GM19023 (cell line): ENCODE measurements at regions not wholly inside any gene's neighbourhood (a gene's known extent, or its start where the extent isn't known, plus 50 kb on each side); places are given as distances from the start of the nearest gene placed in this dataset.
"Not testable (repeated sequence)": the region's sequence is repeated elsewhere in the genome, so short reads cannot be mapped to it uniquely, and the experiment has no call there.

Source experiments
- ATAC-seq: cut with Tn5 transposase; IDR thresholded peaks from one replicate; pipeline ENCODE4 v1.9.1; 2021; ENCODE audit warnings: mild to moderate bottlenecking, moderate library complexity; ENCODE audit not compliant: unreplicated experiment

- no peak for ATAC-seq
These were observed 135.0 kb downstream of the RALA start for GRCh38 chr7:39758234-39758970.

- no peak for ATAC-seq
These were observed 138.1 kb downstream of the RALA start for GRCh38 chr7:39761449-39761848.

GRCh38 chr7:39762466-39762865 is 139.1 kb downstream of the RALA start:
- ATAC-seq, result not testable (repeated sequence)

- not testable (repeated sequence) for ATAC-seq
These were observed 139.5 kb downstream of the RALA start for GRCh38 chr7:39762881-39763280.

GRCh38 chr7:39765833-39766232 is 142.5 kb downstream of the RALA start:
- not testable (repeated sequence) for ATAC-seq

- not testable (repeated sequence) for ATAC-seq
These were observed 145.1 kb downstream of the RALA start for GRCh38 chr7:39768439-39768838.

GRCh38 chr7:39774341-39774851 is 151.0 kb downstream of the RALA start:
- not testable (repeated sequence) for ATAC-seq

- ATAC-seq, result not testable (repeated sequence)
These were observed 158.2 kb downstream of the RALA start for GRCh38 chr7:39781557-39781956.

- ATAC-seq, result not testable (repeated sequence)
These were observed 163.1 kb downstream of the RALA start for GRCh38 chr7:39786440-39786839.

- ATAC-seq, result not testable (repeated sequence)
These were observed 159.0 kb upstream of the CDK13 start for GRCh38 chr7:39791035-39791434.

- not testable (repeated sequence) for ATAC-seq
These were observed 158.1 kb upstream of the CDK13 start for GRCh38 chr7:39791911-39792310.

GRCh38 chr7:39793026-39793425 is 157.0 kb upstream of the CDK13 start:
- not testable (repeated sequence) for ATAC-seq

- ATAC-seq, result not testable (repeated sequence)
These were observed 156.2 kb upstream of the CDK13 start for GRCh38 chr7:39793851-39794250.

GRCh38 chr7:39796947-39797346 is 153.1 kb upstream of the CDK13 start:
- ATAC-seq, result not testable (repeated sequence)

- not testable (repeated sequence) for ATAC-seq
These were observed 152.0 kb upstream of the CDK13 start for GRCh38 chr7:39798077-39798476.

- no peak for ATAC-seq
These were observed 141.1 kb upstream of the CDK13 start for GRCh38 chr7:39808796-39809481.

GRCh38 chr7:39810204-39810642 is 139.8 kb upstream of the CDK13 start:
- ATAC-seq, result no peak

- no peak for ATAC-seq
These were observed 139.3 kb upstream of the CDK13 start for GRCh38 chr7:39810710-39811109.

GRCh38 chr7:39811161-39811614 is 138.9 kb upstream of the CDK13 start:
- no peak for ATAC-seq

- ATAC-seq, result no peak
These were observed 133.5 kb upstream of the CDK13 start for GRCh38 chr7:39816462-39817060.

GRCh38 chr7:39819514-39819913 is 130.5 kb upstream of the CDK13 start:
- no peak for ATAC-seq
